WI38 (cell line): ENCODE measurements at regions not wholly inside any gene's neighbourhood (a gene's known extent, or its start where the extent isn't known, plus 50 kb on each side); places are given as distances from the start of the nearest gene placed in this dataset.

Experiments used
- H3K4me3 ChIP-seq: 2 replicates; pipeline ENCODE4 v1.5.1; 2011; ENCODE audit warnings: low read depth, mild to moderate bottlenecking, control low read depth, low read length
- TF ChIP-seq, protein P1 (sequence below): IDR thresholded peaks from 2 replicates; pipeline ENCODE4 v1.5.1; 2012; ENCODE audit warnings: low read depth, mild to moderate bottlenecking, control low read depth, low read length

DNA sequence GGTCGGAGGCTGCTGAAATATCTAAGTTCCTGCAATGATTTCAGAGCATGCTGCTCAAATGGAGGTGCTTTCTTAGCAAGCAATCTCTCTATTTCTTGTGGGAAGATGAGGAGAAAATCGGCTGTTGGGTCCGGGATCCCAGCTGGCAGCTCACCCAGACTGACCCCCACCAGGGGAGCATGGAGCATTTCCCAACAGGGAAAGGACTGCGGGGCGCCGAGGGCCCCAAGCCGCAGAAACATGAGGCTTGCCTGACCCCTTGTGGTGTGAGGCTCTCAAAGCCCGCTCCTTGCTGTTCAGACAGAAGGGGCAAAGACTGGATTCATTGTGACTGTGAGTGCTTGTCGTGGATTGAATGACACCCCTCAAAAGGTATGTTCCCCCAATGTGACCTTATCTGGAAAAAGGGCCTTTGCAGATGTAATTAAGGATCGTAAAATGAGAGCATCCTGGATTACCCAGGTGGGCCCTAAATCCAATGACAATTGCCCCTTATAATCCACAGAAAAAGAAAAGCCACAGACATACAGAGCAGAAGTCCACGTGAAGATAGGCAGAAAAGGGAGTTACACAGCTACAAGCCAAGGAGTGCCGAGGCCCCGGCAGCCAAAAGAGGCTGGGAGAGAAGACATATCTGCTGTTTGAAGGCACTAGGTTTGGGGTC is 116.3 kb upstream of the VASH1 start:
- no peak overlapping the region for H3K4me3 ChIP-seq
- TF ChIP-seq, protein P1, sequence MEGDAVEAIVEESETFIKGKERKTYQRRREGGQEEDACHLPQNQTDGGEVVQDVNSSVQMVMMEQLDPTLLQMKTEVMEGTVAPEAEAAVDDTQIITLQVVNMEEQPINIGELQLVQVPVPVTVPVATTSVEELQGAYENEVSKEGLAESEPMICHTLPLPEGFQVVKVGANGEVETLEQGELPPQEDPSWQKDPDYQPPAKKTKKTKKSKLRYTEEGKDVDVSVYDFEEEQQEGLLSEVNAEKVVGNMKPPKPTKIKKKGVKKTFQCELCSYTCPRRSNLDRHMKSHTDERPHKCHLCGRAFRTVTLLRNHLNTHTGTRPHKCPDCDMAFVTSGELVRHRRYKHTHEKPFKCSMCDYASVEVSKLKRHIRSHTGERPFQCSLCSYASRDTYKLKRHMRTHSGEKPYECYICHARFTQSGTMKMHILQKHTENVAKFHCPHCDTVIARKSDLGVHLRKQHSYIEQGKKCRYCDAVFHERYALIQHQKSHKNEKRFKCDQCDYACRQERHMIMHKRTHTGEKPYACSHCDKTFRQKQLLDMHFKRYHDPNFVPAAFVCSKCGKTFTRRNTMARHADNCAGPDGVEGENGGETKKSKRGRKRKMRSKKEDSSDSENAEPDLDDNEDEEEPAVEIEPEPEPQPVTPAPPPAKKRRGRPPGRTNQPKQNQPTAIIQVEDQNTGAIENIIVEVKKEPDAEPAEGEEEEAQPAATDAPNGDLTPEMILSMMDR, result peak; percentile 30; the same call in 1 of the 2 replicates

DNA sequence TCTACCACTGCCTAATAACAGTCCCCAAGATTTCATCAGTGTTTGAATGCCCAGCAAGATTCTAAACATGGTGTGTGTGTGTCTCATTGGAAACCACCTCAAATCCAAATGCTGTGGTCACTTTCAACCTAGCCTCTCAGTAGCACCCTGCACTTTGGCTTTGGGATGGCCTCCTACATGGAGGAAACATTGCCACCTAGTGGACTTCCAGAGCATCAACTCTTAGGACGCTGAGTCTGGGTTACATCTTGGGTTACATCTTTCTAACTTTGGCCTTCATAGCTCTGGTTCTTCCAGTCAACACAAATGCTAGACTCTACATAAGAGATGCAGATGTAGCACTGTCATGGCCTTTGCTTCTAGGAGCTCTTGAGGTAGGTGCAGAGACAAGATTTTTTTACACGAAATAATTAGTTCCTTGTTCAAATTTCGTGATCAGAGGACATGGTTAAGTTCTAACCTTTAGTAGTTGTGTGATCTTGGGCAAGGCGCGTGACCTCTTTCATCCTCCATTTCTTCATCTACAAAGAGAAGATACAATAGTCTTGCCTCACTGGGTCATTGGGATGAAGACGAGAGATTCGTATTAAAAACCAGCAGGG is 113.5 kb upstream of the VASH1 start:
- no peak overlapping the region for H3K4me3 ChIP-seq
- TF ChIP-seq, protein P1, result peak; percentile 78

DNA sequence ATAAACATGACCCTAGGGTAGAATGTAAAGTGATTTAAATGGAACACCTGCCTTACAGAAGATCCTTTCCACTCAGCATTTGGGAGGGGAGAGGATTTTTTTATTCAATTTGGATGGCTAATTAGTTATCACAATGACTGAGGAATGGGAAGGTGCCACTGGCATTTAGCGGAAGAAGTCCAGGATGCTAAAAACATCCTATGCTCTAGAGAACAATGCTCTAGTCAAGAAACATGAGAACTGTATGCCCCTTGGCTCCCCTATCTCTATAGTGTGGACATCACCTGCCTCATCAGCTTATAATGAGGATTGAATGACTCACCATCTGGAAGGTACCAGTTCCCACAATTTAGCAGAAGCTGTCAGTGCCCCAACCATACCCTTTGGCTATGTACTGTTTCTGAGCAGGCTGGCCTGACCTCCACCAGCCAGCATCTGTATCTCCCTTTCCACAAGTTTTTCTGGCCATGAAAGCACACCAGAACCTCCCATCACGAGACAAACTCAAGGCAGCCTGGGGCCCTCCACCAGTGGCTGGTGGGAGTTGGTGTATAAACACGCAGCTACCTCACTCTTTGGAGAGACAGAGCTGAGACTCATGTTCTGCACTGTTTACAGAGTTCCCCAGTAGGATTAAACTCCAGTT is 109.7 kb upstream of the VASH1 start:
- no peak overlapping the region for H3K4me3 ChIP-seq
- TF ChIP-seq, protein P1, result no peak

DNA sequence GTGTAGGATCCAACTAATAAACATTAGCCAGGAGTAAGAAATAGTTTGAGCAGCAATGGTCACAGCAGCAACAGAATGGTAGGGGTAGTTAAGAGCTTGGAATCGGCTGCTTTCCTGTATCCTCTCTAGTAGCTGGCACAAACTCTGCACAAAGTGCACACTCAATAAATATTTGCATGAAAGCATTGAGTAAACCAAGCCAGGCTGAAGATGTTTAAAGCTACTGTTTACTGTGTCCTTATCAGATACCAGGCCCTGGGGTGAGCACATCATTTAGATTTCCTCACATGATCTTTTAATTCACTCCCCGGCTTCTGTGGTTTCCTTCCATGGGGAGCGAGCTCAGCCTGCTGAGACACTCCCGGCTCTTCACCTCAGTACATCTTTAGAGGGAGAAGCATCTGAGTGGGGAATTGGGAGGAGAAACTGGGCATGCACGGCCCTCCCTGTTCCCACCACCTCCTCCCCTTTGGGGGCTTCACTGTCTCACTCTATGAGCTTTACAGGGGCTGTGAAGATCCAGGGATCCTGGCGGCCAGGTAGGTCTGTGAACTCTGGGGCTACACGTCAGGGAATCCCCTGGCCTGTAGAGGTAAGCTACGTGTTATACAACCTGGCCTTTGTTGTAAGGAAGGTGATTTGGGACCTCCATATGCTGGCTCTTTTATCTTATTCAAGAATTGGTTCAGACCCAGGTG is 107.2 kb upstream of the VASH1 start:
- TF ChIP-seq, protein P1, result no peak
- H3K4me3 ChIP-seq, result no peak overlapping the region

DNA sequence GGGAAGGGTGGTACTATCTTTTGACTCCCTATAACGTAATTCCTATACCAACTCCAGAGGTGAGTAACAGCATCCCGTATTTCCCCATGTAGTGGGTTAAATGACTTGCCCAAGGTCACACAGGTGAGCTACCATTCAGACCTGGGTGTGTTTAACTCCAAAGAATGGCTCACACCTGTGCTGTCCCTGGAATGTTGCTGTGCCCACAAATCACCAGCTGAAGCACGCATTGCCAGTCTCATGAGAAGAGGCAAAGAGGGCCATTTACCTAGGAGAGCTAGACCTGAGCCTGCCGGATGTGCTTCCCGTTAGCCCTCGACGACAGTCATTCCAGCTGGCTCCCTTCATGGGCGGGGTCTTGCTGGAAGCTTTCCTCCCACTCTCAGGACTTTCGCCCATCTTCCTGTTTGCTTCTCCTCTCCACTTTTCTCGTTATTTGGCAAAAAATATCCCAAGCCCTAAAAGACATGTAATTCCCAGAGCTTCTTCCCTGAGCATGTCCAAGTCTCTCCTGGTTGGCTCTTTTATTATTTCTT is 106.6 kb upstream of the VASH1 start:
- TF ChIP-seq, protein P1, result no peak
- no peak overlapping the region for H3K4me3 ChIP-seq

DNA sequence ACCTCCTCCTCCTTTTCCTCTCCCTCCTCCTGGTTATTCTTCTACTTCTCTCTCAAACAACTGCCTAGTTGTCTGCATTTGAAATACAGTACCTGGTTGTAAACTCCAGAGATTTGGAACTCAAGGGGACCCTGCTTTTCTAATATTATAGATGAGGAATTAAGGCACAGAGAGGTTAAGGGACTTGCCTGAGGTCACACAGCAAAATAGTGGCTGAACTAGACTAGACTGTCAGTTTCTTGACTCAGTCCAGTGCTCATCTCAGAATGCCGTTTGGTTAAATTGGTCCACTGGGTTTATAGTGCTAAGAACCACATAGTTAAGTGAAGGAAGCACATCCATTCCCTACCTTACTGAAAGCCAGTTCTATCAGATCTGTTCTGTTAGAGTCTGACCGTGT is 105.9 kb upstream of the VASH1 start:
- no peak overlapping the region for H3K4me3 ChIP-seq
- TF ChIP-seq, protein P1, result no peak
